GM21390 (cell line): ENCODE measurements at regions not wholly inside any gene's neighbourhood (a gene's known extent, or its start where the extent isn't known, plus 50 kb on each side); places are given as distances from the start of the nearest gene placed in this dataset.
"Not testable (repeated sequence)": the region's sequence is repeated elsewhere in the genome, so short reads cannot be mapped to it uniquely, and the experiment has no call there.

Experiments
- ATAC-seq: cut with Tn5 transposase; IDR thresholded peaks from one replicate; pipeline ENCODE4 v1.9.1; 2021; ENCODE audit not compliant: unreplicated experiment

GRCh38 chr17:30689266-30690000, 135.1 kb downstream of the CRLF3 start:
- ATAC-seq: not testable (repeated sequence)

GRCh38 chr17:30686538-30687479, 137.7 kb downstream of the CRLF3 start:
- not testable (repeated sequence) for ATAC-seq

- not testable (repeated sequence) for ATAC-seq
Measured at GRCh38 chr17:30682280-30682679, 142.2 kb downstream of the CRLF3 start.

- ATAC-seq: not testable (repeated sequence)
Measured at GRCh38 chr17:30680681-30681080, 143.8 kb downstream of the CRLF3 start.

GRCh38 chr17:30677550-30678249, 146.8 kb downstream of the CRLF3 start:
- ATAC-seq: no peak

GRCh38 chr17:30675777-30676492, 148.6 kb downstream of the CRLF3 start:
- not testable (repeated sequence) for ATAC-seq

GRCh38 chr17:30669217-30669649, 155.3 kb downstream of the CRLF3 start:
- not testable (repeated sequence) for ATAC-seq

GRCh38 chr17:30668360-30669181, 155.9 kb downstream of the CRLF3 start:
- ATAC-seq: not testable (repeated sequence)

- ATAC-seq: not testable (repeated sequence)
Measured at GRCh38 chr17:30667657-30668359, 156.7 kb downstream of the CRLF3 start.

- ATAC-seq: not testable (repeated sequence)
Measured at GRCh38 chr17:30666838-30667656, 157.4 kb downstream of the CRLF3 start.

GRCh38 chr17:30663727-30664455, 160.6 kb downstream of the CRLF3 start:
- not testable (repeated sequence) for ATAC-seq

- ATAC-seq: not testable (repeated sequence)
Measured at GRCh38 chr17:30657148-30657547, 167.3 kb downstream of the CRLF3 start.

- not testable (repeated sequence) for ATAC-seq
Measured at GRCh38 chr17:30653038-30653437, 171.5 kb downstream of the CRLF3 start.

GRCh38 chr17:30650149-30650548, 172.9 kb downstream of the GOSR1 start:
- not testable (repeated sequence) for ATAC-seq

GRCh38 chr17:30648015-30648620, 170.9 kb downstream of the GOSR1 start:
- ATAC-seq: not testable (repeated sequence)

- ATAC-seq: not testable (repeated sequence)
Measured at GRCh38 chr17:30645875-30646274, 168.7 kb downstream of the GOSR1 start.

- not testable (repeated sequence) for ATAC-seq
Measured at GRCh38 chr17:30644713-30645112, 167.5 kb downstream of the GOSR1 start.
